GM20000 (cell line): ENCODE measurements at regions not wholly inside any gene's neighbourhood (a gene's known extent, or its start where the extent isn't known, plus 50 kb on each side); places are given as distances from the start of the nearest gene placed in this dataset.

Source experiments
- DNase-seq: peaks from one replicate; pipeline ENCODE4 v3.0.0; 2012; ENCODE audit warnings: low spot score
- TF ChIP-seq, protein P1 (sequence below): IDR thresholded peaks from 2 replicates; pipeline ENCODE4 v1.5.1; 2012; ENCODE audit warnings: mild to moderate bottlenecking, control low read depth; ENCODE audit errors: extremely low read depth, missing control alignments

DNA sequence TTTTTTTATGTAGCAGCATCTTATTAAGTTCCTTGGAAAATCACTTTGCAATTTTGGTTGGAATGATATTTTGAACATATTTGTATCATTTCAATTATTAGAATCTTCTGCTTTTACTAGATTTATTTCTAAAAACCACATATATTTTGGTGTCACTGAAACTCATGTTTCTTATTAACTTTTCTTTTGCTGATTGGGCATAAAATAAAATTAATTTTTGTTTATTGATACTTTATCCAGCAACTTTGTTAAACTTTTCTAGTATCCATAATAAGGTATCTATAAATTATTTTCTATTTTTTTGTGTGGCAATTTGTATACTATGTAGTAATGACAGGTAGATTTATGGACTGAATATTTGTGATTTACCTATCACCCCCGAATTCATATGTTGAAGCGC is 556.4 kb upstream of the ATXN8OS start:
- no peak for DNase-seq
- TF ChIP-seq, protein P1, sequence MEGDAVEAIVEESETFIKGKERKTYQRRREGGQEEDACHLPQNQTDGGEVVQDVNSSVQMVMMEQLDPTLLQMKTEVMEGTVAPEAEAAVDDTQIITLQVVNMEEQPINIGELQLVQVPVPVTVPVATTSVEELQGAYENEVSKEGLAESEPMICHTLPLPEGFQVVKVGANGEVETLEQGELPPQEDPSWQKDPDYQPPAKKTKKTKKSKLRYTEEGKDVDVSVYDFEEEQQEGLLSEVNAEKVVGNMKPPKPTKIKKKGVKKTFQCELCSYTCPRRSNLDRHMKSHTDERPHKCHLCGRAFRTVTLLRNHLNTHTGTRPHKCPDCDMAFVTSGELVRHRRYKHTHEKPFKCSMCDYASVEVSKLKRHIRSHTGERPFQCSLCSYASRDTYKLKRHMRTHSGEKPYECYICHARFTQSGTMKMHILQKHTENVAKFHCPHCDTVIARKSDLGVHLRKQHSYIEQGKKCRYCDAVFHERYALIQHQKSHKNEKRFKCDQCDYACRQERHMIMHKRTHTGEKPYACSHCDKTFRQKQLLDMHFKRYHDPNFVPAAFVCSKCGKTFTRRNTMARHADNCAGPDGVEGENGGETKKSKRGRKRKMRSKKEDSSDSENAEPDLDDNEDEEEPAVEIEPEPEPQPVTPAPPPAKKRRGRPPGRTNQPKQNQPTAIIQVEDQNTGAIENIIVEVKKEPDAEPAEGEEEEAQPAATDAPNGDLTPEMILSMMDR, result no peak

DNA sequence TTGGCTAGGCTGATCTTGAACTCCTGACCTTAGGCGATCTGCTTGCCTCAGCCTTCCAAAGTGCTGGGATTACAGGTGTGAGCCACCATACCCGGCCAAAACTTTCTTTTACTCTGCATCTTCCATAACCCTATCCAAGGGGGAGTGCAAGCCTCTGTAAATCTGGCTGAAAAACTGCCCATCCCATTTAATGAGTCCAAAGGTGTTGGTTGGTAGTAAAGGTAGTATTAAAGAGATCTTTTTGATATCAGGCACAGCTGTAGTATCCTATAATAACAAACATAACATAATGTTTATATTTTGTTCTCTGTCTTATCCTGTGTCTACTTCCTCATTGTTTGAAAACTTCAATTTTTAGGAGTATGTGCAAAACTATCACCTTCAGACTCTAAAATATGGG is 559.8 kb upstream of the ATXN8OS start:
- DNase-seq, result no peak
- TF ChIP-seq, protein P1, result no peak

DNA sequence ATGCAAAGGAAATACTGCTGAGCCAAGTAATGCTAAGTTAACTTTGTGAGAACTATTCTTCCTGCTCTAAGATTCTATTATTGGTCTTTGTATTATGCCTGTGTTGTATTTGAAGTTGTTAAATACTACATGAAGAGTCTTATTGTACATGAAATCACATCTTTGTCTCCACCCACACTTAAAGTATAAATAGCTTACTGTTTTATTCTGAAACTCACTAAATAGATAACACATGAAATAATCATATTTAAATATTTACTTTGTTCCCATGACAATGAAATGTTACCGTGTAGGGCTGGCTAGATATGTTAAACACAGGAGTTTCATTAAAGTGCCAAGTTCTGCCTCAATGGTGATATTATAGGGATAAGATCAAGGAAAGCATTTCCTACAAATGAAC is 562.1 kb upstream of the ATXN8OS start:
- TF ChIP-seq, protein P1, result no peak
- no peak for DNase-seq

DNA sequence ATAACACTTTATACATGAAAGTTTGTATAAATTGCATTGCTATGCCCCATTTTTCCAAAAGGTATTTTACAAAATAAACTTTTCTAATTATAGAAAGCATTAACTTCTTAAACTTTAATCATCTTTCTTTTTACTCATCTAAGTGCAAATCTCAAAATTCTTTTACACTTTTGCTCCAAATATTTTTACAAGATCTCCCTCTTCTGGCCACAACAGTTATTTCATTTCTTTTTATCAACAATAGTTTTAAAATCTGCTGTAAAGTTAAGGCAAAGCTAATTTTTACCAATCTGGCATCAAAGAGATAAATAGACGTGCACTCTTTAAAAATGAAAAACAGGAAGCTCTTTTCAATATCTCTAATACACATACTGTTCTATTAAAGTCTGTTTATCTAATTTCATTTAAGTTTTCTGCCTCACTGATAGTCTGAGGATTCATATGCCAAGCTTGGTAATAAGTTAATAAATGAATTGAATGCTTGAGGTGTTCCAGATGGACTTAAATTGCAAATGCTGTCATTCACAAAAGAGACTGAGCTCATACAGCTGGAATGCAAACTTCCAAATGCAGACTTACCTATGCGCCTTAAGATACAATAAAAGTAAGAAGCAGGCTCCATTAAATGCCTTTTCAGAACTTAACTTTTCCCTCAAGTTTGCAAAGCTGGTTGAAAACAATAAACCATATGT is 583.0 kb upstream of the ATXN8OS start:
- TF ChIP-seq, protein P1, result no peak
- no peak for DNase-seq

DNA sequence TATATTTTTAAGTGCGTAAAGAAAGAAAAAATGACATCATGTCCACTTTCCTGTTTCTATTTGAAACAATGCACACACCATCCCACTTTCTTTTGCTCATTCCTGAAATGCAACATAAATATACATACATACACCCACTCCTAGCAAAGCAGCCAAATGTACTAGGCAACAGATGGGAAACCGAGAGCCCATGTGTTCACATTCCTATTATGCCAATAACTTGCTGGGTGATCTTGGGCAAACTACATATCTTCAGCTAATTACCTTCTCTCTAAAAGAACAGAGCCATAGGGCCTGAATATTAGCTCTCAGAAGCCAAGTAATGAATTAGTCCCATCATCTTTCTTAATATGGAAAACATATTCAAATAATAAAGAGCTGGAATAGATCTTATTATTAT is 610.6 kb upstream of the ATXN8OS start:
- TF ChIP-seq, protein P1, result no peak

DNA sequence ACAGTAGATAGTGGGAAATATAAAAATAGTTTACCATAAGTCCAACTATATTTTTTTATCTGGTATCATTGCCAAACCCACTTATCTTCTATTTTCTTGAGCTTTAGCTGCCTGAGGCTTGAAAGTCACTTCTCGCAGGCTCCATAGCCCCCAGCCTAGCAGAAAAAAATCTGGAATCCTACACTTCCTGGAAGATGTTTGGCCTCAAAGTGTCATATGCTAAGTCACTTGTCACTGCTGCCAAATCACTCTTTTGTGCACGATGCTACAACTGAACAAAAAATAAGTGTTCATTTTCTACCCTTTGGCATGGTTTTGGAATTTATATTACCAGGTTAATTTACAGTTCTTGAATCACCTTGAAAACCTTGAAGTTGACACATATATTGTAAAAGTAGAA is 612.5 kb upstream of the ATXN8OS start:
- DNase-seq, result no peak
- TF ChIP-seq, protein P1, result no peak

More for the DNA sequence above, 610.6 kb upstream of the ATXN8OS start:
- DNase-seq, result no peak

DNA sequence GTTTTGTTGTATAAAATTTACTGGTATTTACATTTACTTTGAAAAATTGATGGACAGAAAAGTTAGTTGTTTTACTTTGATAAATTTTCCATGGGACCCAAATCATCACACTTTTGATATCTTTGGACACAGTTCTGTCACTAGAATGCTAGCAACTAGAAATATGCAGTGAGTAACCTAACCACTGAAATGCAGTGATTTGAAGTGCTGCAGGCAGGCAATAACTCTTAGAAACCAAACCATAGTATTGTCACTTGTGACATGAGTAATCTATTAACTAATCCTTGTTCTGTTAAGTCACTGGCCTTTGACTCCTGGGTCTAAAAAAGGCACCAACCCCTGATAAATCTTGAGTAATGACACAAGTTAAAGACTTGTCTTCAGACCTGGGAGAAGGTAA is 620.0 kb upstream of the ATXN8OS start:
- TF ChIP-seq, protein P1, result no peak
- DNase-seq, result no peak
